SH-SY5Y (cell line): ENCODE measurements at regions not wholly inside any gene's neighbourhood (a gene's known extent, or its start where the extent isn't known, plus 50 kb on each side); places are given as distances from the start of the nearest gene placed in this dataset.

Experiments
- GATA2 ChIP-seq: IDR thresholded peaks from 2 replicates; pipeline ENCODE4 v1.6.1; 2011; ENCODE audit warnings: mild to moderate bottlenecking, low read depth, low read length
- GATA3 ChIP-seq: IDR thresholded peaks from 2 replicates; pipeline ENCODE4 v1.6.1; 2011; ENCODE audit warnings: low read depth, mild to moderate bottlenecking, low read length, moderate library complexity

GRCh38 chr2:67777010-67777409, 285.8 kb downstream of the C1D start:
- TF ChIP-seq GATA2 (peak; percentile 71; the same call in 1 of the 2 replicates), GATA3 (peak; percentile 72)
